K562 (cell line): ENCODE measurements at regions not wholly inside any gene's neighbourhood (a gene's known extent, or its start where the extent isn't known, plus 50 kb on each side); places are given as distances from the start of the nearest gene placed in this dataset.

Source experiments
- CAMTA2 ChIP-seq: fragments of 250-450 bp; sonication (Bioruptor Pico); conservative IDR thresholded peaks from 2 replicates; pipeline ENCODE4 v1.5.1; 2022
- CLOCK ChIP-seq: fragments of 250-450 bp; sonication (Bioruptor Pico); IDR thresholded peaks from 2 replicates; pipeline ENCODE4 v1.4.0; 2020; ENCODE audit warnings: mild to moderate bottlenecking, moderate library complexity, borderline replicate concordance
- DPF2 ChIP-seq: fragments of 450-650 bp; IDR thresholded peaks from 2 replicates; pipeline ENCODE4 v1.6.1; 2016
- HDGF ChIP-seq: fragments of 450-650 bp; IDR thresholded peaks from 2 replicates; pipeline ENCODE4 v1.6.1; 2016
- HINFP ChIP-seq: fragments of 450-650 bp; conservative IDR thresholded peaks from 2 replicates; pipeline ENCODE4 v1.6.1; 2016; ENCODE audit warnings: missing genetic modification characterization, low read depth, mild to moderate bottlenecking, control low read depth, missing compliant biosample characterization
- JUNB ChIP-seq: fragments of 450-650 bp; formaldehyde crosslinking; conservative IDR thresholded peaks from 2 replicates; pipeline ENCODE4 v1.4.0; 2020; ENCODE audit warnings: mild to moderate bottlenecking
- MBD1 ChIP-seq: fragments of 250-450 bp; sonication (Bioruptor Pico); IDR thresholded peaks from 2 replicates; pipeline ENCODE4 v1.8.0; 2022; ENCODE audit warnings: inconsistent platforms
- MNT ChIP-seq, 2 experiments: fragments of 450-650 bp; conservative IDR thresholded peaks; 2 replicates each; pipeline ENCODE4 v1.6.1; 2017; ENCODE audit warnings: mild to moderate bottlenecking in 2 of 2, moderate library complexity in 2 of 2
- POLR2AphosphoS2 ChIP-seq: IDR thresholded peaks from 2 replicates; pipeline ENCODE4 v1.6.1; 2012; ENCODE audit warnings: low read length, improper control_type of control experiment
- PPARD ChIP-seq: fragments of 250-450 bp; sonication (Bioruptor Pico); IDR thresholded peaks from 2 replicates; pipeline ENCODE4 v1.8.0; 2022; ENCODE audit warnings: inconsistent platforms, mild to moderate bottlenecking, moderate library complexity
- SMAD1 ChIP-seq: fragments of 150-350 bp; IDR thresholded peaks from 2 replicates; pipeline ENCODE4 v1.6.1; 2014; ENCODE audit warnings: low read length, low read depth; ENCODE audit not compliant: partially characterized antibody
- SMARCA4 ChIP-seq: fragments of 450-650 bp; IDR thresholded peaks from 2 replicates; pipeline ENCODE4 v1.6.1; 2016
- SMARCB1 ChIP-seq: IDR thresholded peaks from 2 replicates; pipeline ENCODE4 v1.6.1; 2011; ENCODE audit warnings: improper control_type of control experiment, low read depth; ENCODE audit not compliant: insufficient read length
- SMARCE1 ChIP-seq: fragments of 450-650 bp; IDR thresholded peaks from 2 replicates; pipeline ENCODE4 v1.7.1; 2016; ENCODE audit warnings: mild to moderate bottlenecking
- TAL1 ChIP-seq: fragments of 450-650 bp; IDR thresholded peaks from 2 replicates; pipeline ENCODE4 v1.6.1; 2016; ENCODE audit warnings: mild to moderate bottlenecking
- THAP7 ChIP-seq: fragments of 250-450 bp; sonication (Bioruptor Pico); IDR thresholded peaks from 2 replicates; pipeline ENCODE4 v1.5.0; 2021
- ZKSCAN8 ChIP-seq: fragments of 200-800 bp; sonication (Bioruptor generic); IDR thresholded peaks from 2 replicates; pipeline ENCODE4 v1.6.1; 2016; ENCODE audit warnings: missing genetic modification characterization, missing compliant biosample characterization
- ZNF217 ChIP-seq: sonication (generic); formaldehyde crosslinking; IDR thresholded peaks from 2 replicates; pipeline ENCODE4 v1.8.0; 2022; ENCODE audit warnings: mild to moderate bottlenecking, missing genetic modification reagents
- ZNF280A ChIP-seq: fragments of 450-650 bp; IDR thresholded peaks from 2 replicates; pipeline ENCODE4 v1.6.1; 2018; ENCODE audit warnings: mild to moderate bottlenecking, low read depth; ENCODE audit not compliant: partially characterized antibody
- ZNF696 ChIP-seq: fragments of 250-450 bp; sonication (Bioruptor Pico); conservative IDR thresholded peaks from 2 replicates; pipeline ENCODE4 v1.4.0; 2020; ENCODE audit warnings: mild to moderate bottlenecking, moderate library complexity
- ZNF766 ChIP-seq: fragments of 200-800 bp; sonication (Bioruptor generic); conservative IDR thresholded peaks from 2 replicates; pipeline ENCODE4 v1.6.1; 2016; ENCODE audit warnings: missing genetic modification characterization, missing compliant biosample characterization
- ZNF780A ChIP-seq: fragments of 250-450 bp; sonication (Bioruptor Pico); IDR thresholded peaks from 2 replicates; pipeline ENCODE4 v1.5.0; 2021; ENCODE audit warnings: mild to moderate bottlenecking

- TF ChIP-seq CLOCK (CRISPR knock-in tag) (no peak), DPF2 (peak; percentile 18; the same call in 1 of the 2 replicates), MBD1 (CRISPR knock-in tag) (no peak), SMAD1 (no peak), PPARD (CRISPR knock-in tag) (no peak), THAP7 (no peak), TAL1 (peak; percentile 75), ZNF780A (CRISPR knock-in tag) (no peak), HINFP (tag) (no peak), SMARCE1 (no peak), MNT (conservative IDR thresholded peaks at IDR 0.05) (no peak), SMARCB1 (no peak), CAMTA2 (CRISPR knock-in tag) (no peak), ZNF696 (CRISPR knock-in tag) (no peak), POLR2AphosphoS2 (no peak), HDGF (no peak), SMARCA4 (peak; percentile 36; the same call in 1 of the 2 replicates), ZNF280A (no peak), JUNB (CRISPR knock-in tag) (no peak), ZKSCAN8 (CRISPR knock-in tag) (no peak), ZNF217 (CRISPR knock-in tag) (no peak), ZNF766 (CRISPR knock-in tag) (no peak; the same call in 1 of the 2 replicates)
Observed at GRCh38 chr6:14807130-14807529, 438.7 kb upstream of the JARID2 start (continued).
